Smooth muscle cell (in vitro differentiated cells): ENCODE measurements at regions not wholly inside any gene's neighbourhood (a gene's known extent, or its start where the extent isn't known, plus 50 kb on each side); places are given as distances from the start of the nearest gene placed in this dataset.

Experiments
- DNase-seq: peaks from one replicate; lab custom pipeline; 2025; ENCODE audit not compliant: unreplicated experiment; lab: John Stamatoyannopoulos, UW
- H2AFZ ChIP-seq: fragments of 200-600 bp; sonication (generic); 2 replicates; pipeline ENCODE4 v1.6.0; 2016; ENCODE audit warnings: antibody characterized with exemption, low read depth, mild to moderate bottlenecking
- H3F3A ChIP-seq: fragments of 200-600 bp; sonication (generic); 2 replicates; pipeline ENCODE4 v1.6.0; 2017; ENCODE audit warnings: antibody characterized with exemption, low read depth
- H3K27ac ChIP-seq: fragments of 200-600 bp; sonication (generic); 2 replicates; pipeline ENCODE4 v1.5.1; 2016; ENCODE audit warnings: low read depth, mild to moderate bottlenecking
- H3K27me3 ChIP-seq: fragments of 200-600 bp; sonication (generic); 2 replicates; pipeline ENCODE4 v1.6.1; 2016; ENCODE audit warnings: low read depth, mild to moderate bottlenecking
- H3K36me3 ChIP-seq: fragments of 200-600 bp; sonication (generic); 2 replicates; pipeline ENCODE4 v1.5.1; 2016; ENCODE audit warnings: low read depth
- H3K4me1 ChIP-seq: fragments of 200-600 bp; sonication (generic); 2 replicates; pipeline ENCODE4 v1.5.1; 2016; ENCODE audit warnings: low read depth
- H3K4me2 ChIP-seq: fragments of 200-600 bp; sonication (generic); 2 replicates; pipeline ENCODE4 v1.6.0; 2016; ENCODE audit warnings: mild to moderate bottlenecking
- H3K4me3 ChIP-seq: fragments of 200-600 bp; sonication (generic); 2 replicates; pipeline ENCODE4 v1.5.1; 2016; ENCODE audit warnings: mild to moderate bottlenecking
- H3K79me2 ChIP-seq: fragments of 200-600 bp; sonication (generic); 2 replicates; pipeline ENCODE4 v1.6.0; 2016; ENCODE audit warnings: low read depth, mild to moderate bottlenecking
- H3K9ac ChIP-seq: fragments of 200-600 bp; sonication (generic); 2 replicates; pipeline ENCODE4 v1.6.0; 2016; ENCODE audit warnings: low read depth
- H3K9me3 ChIP-seq: fragments of 200-600 bp; sonication (generic); replicated peaks from 2 replicates; pipeline ENCODE4 v1.5.1; 2016; ENCODE audit warnings: low read depth
- H4K20me1 ChIP-seq: fragments of 200-600 bp; sonication (generic); 2 replicates; pipeline ENCODE4 v1.6.0; 2016; ENCODE audit warnings: low read depth
- CTCF ChIP-seq: fragments of 200-600 bp; sonication (generic); IDR thresholded peaks from 2 replicates; pipeline ENCODE4 v1.5.1; 2017; ENCODE audit warnings: borderline replicate concordance, mild to moderate bottlenecking, antibody characterized with exemption; ENCODE audit not compliant: insufficient read depth, poor library complexity, severe bottlenecking
- WGBS: methylation state at CpG from one replicate; pipeline ENCODE4 v1.1.7; 2016; ENCODE audit warnings: low lambda C conversion rate; 5-methylcytosine and 5-hydroxymethylcytosine counted together

- Histone ChIP-seq H3K36me3 (no peaks in the 10 kb centered on the region), H3K9ac (no peak overlapping the region), H3K9me3 (no peaks in the 10 kb centered on the region), H3K4me3 (no peak overlapping the region), H3F3A (no peaks in the 10 kb centered on the region), H2AFZ (no peak overlapping the region), H3K4me1 (no peaks in the 10 kb centered on the region), H3K4me2 (no peak overlapping the region), H4K20me1 (no peaks in the 10 kb centered on the region), H3K79me2 (no peaks in the 10 kb centered on the region), H3K27me3 (no peaks in the 10 kb centered on the region), H3K27ac (no peak overlapping the region)
- no peak for DNase-seq
- WGBS: 81% methylated on average over 12 of the region's 12 CpGs
- no peak for TF ChIP-seq CTCF
Observed at GRCh38 chr14:94923786-94924185, 153.9 kb upstream of the GSC start.

- Histone ChIP-seq H3K4me2 (no peak overlapping the region), H3K4me3 (no peak overlapping the region), H3K27ac (no peak overlapping the region), H3K4me1 (no peaks in the 10 kb centered on the region), H3K9me3 (no peaks in the 10 kb centered on the region), H4K20me1 (no peaks in the 10 kb centered on the region), H3K79me2 (no peaks in the 10 kb centered on the region), H2AFZ (no peak overlapping the region), H3K27me3 (no peaks in the 10 kb centered on the region), H3K9ac (no peak overlapping the region), H3K36me3 (no peaks in the 10 kb centered on the region), H3F3A (no peaks in the 10 kb centered on the region)
- DNase-seq: no peak
- TF ChIP-seq CTCF: no peak
- WGBS: 91% methylated on average over 11 of the region's 11 CpGs
Observed at GRCh38 chr14:94922595-94923239, 152.8 kb upstream of the GSC start.

GRCh38 chr14:94921882-94922585 is 152.1 kb upstream of the GSC start:
- no peak overlapping the region for H2AFZ ChIP-seq
- 76% methylated on average over 15 of the region's 15 CpGs for WGBS
- H3K79me2 ChIP-seq: no peaks in the 10 kb centered on the region
- TF ChIP-seq CTCF: no peak
- H3K27me3 ChIP-seq: no peaks in the 10 kb centered on the region
- no peak overlapping the region for H3K27ac ChIP-seq
- H3F3A ChIP-seq: no peaks in the 10 kb centered on the region
- no peaks in the 10 kb centered on the region for H3K36me3 ChIP-seq
- H3K4me1 ChIP-seq: no peaks in the 10 kb centered on the region
- H3K4me2 ChIP-seq: no peak overlapping the region
- no peak overlapping the region for H3K9ac ChIP-seq
- H4K20me1 ChIP-seq: no peaks in the 10 kb centered on the region
- H3K9me3 ChIP-seq: no peaks in the 10 kb centered on the region
- no peak overlapping the region for H3K4me3 ChIP-seq
- no peak for DNase-seq

- no peaks in the 10 kb centered on the region for H3F3A ChIP-seq
- H3K27me3 ChIP-seq: no peaks in the 10 kb centered on the region
- H3K9ac ChIP-seq: no peak overlapping the region
- H2AFZ ChIP-seq: no peak overlapping the region
- no peak overlapping the region for H3K27ac ChIP-seq
- H3K79me2 ChIP-seq: no peaks in the 10 kb centered on the region
- no peak for TF ChIP-seq CTCF
- no peak for DNase-seq
- H4K20me1 ChIP-seq: no peaks in the 10 kb centered on the region
- H3K4me2 ChIP-seq: no peak overlapping the region
- H3K4me1 ChIP-seq: no peaks in the 10 kb centered on the region
- no peaks in the 10 kb centered on the region for H3K36me3 ChIP-seq
- no peak overlapping the region for H3K4me3 ChIP-seq
- 96% methylated on average over 1 of the region's 1 CpG for WGBS
- H3K9me3 ChIP-seq: no peaks in the 10 kb centered on the region
Observed at GRCh38 chr14:94921456-94921855, 151.5 kb upstream of the GSC start.
